PC-9 (cell line): ENCODE measurements at regions not wholly inside any gene's neighbourhood (a gene's known extent, or its start where the extent isn't known, plus 50 kb on each side); places are given as distances from the start of the nearest gene placed in this dataset.

ENCODE experiments used
- CTCF ChIP-seq: fragments of 200-600 bp; sonication (generic); conservative IDR thresholded peaks from 2 replicates; pipeline ENCODE4 v1.6.1; 2017; ENCODE audit warnings: mixed run types, antibody characterized with exemption, mild to moderate bottlenecking, moderate library complexity
- EZH2 ChIP-seq: fragments of 200-600 bp; sonication (generic); IDR thresholded peaks from 2 replicates; pipeline ENCODE4 v1.8.0; 2017; ENCODE audit warnings: antibody characterized with exemption, low read depth

GRCh38 chr1:69233463-69233862 lies 334.3 kb upstream of the LRRC7 start:
- TF ChIP-seq CTCF, result no peak
- TF ChIP-seq EZH2, result no peak
